ENCODE measurements at regions not wholly inside any gene's neighbourhood (a gene's known extent, or its start where the extent isn't known, plus 50 kb on each side); places are given as distances from the start of the nearest gene placed in this dataset.
"Not testable (repeated sequence)": the region's sequence is repeated elsewhere in the genome, so short reads cannot be mapped to it uniquely, and the experiment has no call there.

DNA sequence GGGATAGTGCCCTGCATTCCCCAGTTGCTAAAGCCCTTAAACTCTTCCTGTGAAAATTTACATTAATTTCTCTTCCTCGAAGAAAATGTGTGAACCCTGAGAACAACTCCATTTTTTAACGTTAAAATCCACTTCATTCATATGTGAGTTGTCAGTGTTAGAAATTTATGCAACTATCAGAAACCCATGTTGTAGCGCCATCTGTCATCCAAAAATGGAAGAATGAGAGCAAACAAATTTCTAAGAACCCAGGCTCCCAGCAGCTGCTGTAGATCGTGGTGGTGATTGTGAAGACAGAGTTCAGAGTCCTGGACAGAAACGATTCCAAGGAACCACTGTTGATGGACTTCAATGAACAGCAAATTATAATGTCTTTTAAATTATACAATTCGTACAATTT, 179.7 kb upstream of the NDN start:
- H3K4me2 ChIP-seq (ENCODE audit: low read length), result no peak overlapping the region

GRCh38 chr15:23869396-23869795, 182.3 kb upstream of the NDN start:
- Histone ChIP-seq H3K36me3 (ENCODE audit: insufficient read depth, low read length) (no peaks in the 10 kb centered on the region), H2AFZ (ENCODE audit: low read depth, low read length) (no peak overlapping the region), H4K20me1 (ENCODE audit: insufficient read depth) (no peaks in the 10 kb centered on the region), H3K27me3 (ENCODE audit: insufficient read depth, low read depth, low read length) (no peaks in the 10 kb centered on the region), H3K4me3 (ENCODE audit: low read length) (peak overlapping the region; percentile 58), H3K9me3 (ENCODE audit: low read length) (no peaks in the 10 kb centered on the region), H3K9ac (ENCODE audit: low read length) (peak overlapping the region; percentile 33), H3K27ac (ENCODE audit: low read length) (no peak overlapping the region), H3K79me2 (replicated peaks; ENCODE audit: insufficient read depth, low read length) (no peaks in the 10 kb centered on the region), H3K4me2 (ENCODE audit: low read length) (peak overlapping the region; percentile 42), H3F3A (ENCODE audit: insufficient read depth, low read length, poor library complexity, severe bottlenecking) (no peaks in the 10 kb centered on the region), H3K9me2 (ENCODE audit: insufficient read depth, low read length) (no peaks in the 10 kb centered on the region)
- TF ChIP-seq TAF1 (IDR thresholded peaks at IDR 0.05; ENCODE audit: low read depth) (no peak), MXI1 (conservative IDR thresholded peaks at IDR 0.05; ENCODE audit: poor library complexity, severe bottlenecking) (peak; percentile 23), SMC3 (conservative IDR thresholded peaks at IDR 0.05; ENCODE audit: poor library complexity) (no peak)

More for the DNA sequence above, 179.7 kb upstream of the NDN start:
- Histone ChIP-seq H3K79me2 (replicated peaks; ENCODE audit: insufficient read depth, low read length) (no peaks in the 10 kb centered on the region), H3K9ac (ENCODE audit: low read length) (no peak overlapping the region), H3K9me2 (ENCODE audit: insufficient read depth, low read length) (no peaks in the 10 kb centered on the region), H3K27me3 (ENCODE audit: insufficient read depth, low read depth, low read length) (no peaks in the 10 kb centered on the region), H3F3A (ENCODE audit: insufficient read depth, low read length, poor library complexity, severe bottlenecking) (no peaks in the 10 kb centered on the region), H4K20me1 (ENCODE audit: insufficient read depth) (no peaks in the 10 kb centered on the region), H2AFZ (ENCODE audit: low read depth, low read length) (no peak overlapping the region), H3K4me3 (ENCODE audit: low read length) (no peak overlapping the region), H3K27ac (ENCODE audit: low read length) (no peak overlapping the region), H3K36me3 (ENCODE audit: insufficient read depth, low read length) (no peaks in the 10 kb centered on the region), H3K9me3 (ENCODE audit: low read length) (no peaks in the 10 kb centered on the region)
- peak; percentile 85 for TF ChIP-seq SMC3 (conservative IDR thresholded peaks at IDR 0.05; ENCODE audit: poor library complexity)
- TF ChIP-seq MXI1 (conservative IDR thresholded peaks at IDR 0.05; ENCODE audit: poor library complexity, severe bottlenecking), result no peak
- peak; percentile 77 for TF ChIP-seq RAD21 (conservative IDR thresholded peaks at IDR 0.05)
- TF ChIP-seq TAF1 (IDR thresholded peaks at IDR 0.05; ENCODE audit: low read depth), result no peak
- TF ChIP-seq CTCF (IDR thresholded peaks at IDR 0.05; ENCODE audit: poor library complexity, severe bottlenecking), result peak; percentile 70

- not testable (repeated sequence) for H3K9me2 ChIP-seq (ENCODE audit: insufficient read depth, low read length); H3F3A ChIP-seq (ENCODE audit: insufficient read depth, low read length, poor library complexity, severe bottlenecking); H3K79me2 ChIP-seq (replicated peaks; ENCODE audit: insufficient read depth, low read length); H3K4me2 ChIP-seq (ENCODE audit: low read length); H3K36me3 ChIP-seq (ENCODE audit: insufficient read depth, low read length); H4K20me1 ChIP-seq (ENCODE audit: insufficient read depth); H3K9me3 ChIP-seq (ENCODE audit: low read length); H3K27ac ChIP-seq (ENCODE audit: low read length); H2AFZ ChIP-seq (ENCODE audit: low read depth, low read length); H3K27me3 ChIP-seq (ENCODE audit: insufficient read depth, low read depth, low read length); H3K9ac ChIP-seq (ENCODE audit: low read length); H3K4me3 ChIP-seq (ENCODE audit: low read length)
Measured at GRCh38 chr15:23873613-23874012, 186.5 kb upstream of the NDN start.

DNA sequence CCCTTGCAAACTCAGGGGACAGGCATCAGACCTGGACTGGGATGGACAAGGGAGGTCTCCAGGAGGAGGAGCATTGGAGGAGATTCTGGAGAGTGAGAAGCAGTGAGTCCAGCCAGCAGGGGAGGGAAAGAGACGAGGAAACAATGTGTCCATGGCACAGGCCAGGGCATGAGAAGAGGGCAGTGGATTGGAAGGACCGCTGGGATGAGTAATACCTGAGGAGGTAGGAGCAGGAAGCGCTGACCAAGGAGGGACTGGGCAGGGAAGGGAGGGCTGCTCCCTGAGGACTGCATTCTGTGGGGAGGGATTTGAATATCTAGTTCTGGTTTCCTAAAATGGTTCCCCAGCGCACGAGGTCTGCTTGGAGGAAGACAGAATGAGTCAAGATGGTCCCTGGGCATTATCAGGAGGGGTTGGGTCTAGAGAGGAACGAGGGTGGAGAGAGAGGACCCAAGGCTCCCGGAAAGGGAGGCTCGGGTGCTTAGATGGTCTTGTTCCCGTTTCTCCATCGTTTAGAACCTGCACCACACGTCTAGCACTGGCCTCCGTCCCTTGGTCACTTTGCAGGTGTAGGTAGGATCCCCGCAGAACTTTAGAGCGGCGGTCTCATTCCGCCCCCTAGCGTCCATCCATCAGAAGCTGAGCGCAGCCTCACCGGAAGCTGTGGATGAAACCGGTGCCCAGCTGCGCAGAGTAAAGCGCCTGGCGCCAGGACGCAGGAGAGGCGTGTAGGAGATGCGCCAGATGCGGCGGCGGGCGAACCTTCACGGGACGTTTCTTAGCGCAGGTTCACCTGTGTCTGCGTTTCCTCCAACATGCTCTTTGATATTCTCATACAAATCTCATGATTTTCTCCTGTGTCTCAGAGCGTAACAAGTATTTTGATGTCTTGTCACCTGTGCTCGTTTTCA, 190.7 kb upstream of the NDN start:
- peak overlapping the region; percentile 62 for H3K4me3 ChIP-seq (ENCODE audit: low read length)
- no peaks in the 10 kb centered on the region for H4K20me1 ChIP-seq (ENCODE audit: insufficient read depth)
- H3K27me3 ChIP-seq (ENCODE audit: insufficient read depth, low read depth, low read length), result no peaks in the 10 kb centered on the region
- H3K9me3 ChIP-seq (ENCODE audit: low read length), result no peaks in the 10 kb centered on the region
- H3K9ac ChIP-seq (ENCODE audit: low read length), result no peak overlapping the region
- no peak overlapping the region for H3K4me2 ChIP-seq (ENCODE audit: low read length)
- no peaks in the 10 kb centered on the region for H3K36me3 ChIP-seq (ENCODE audit: insufficient read depth, low read length)
- H2AFZ ChIP-seq (ENCODE audit: low read depth, low read length), result no peak overlapping the region
- H3F3A ChIP-seq (ENCODE audit: insufficient read depth, low read length, poor library complexity, severe bottlenecking), result no peaks in the 10 kb centered on the region
- H3K9me2 ChIP-seq (ENCODE audit: insufficient read depth, low read length), result no peaks in the 10 kb centered on the region
- H3K79me2 ChIP-seq (replicated peaks; ENCODE audit: insufficient read depth, low read length), result no peaks in the 10 kb centered on the region
- no peak overlapping the region for H3K27ac ChIP-seq (ENCODE audit: low read length)
- TF ChIP-seq MXI1 (conservative IDR thresholded peaks at IDR 0.05; ENCODE audit: poor library complexity, severe bottlenecking) (no peak), CTCF (IDR thresholded peaks at IDR 0.05; ENCODE audit: poor library complexity, severe bottlenecking) (peak; percentile 87), EZH2 (IDR thresholded peaks at IDR 0.05; ENCODE audit: borderline replicate concordance, insufficient read depth, low read length, poor library complexity, severe bottlenecking) (no peak), POLR2AphosphoS5 (IDR thresholded peaks at IDR 0.05) (no peak), EP300 (conservative IDR thresholded peaks at IDR 0.05; ENCODE audit: poor library complexity, severe bottlenecking) (no peak), RAD21 (conservative IDR thresholded peaks at IDR 0.05) (peak; percentile 90)
- TF ChIP-seq, protein P1, sequence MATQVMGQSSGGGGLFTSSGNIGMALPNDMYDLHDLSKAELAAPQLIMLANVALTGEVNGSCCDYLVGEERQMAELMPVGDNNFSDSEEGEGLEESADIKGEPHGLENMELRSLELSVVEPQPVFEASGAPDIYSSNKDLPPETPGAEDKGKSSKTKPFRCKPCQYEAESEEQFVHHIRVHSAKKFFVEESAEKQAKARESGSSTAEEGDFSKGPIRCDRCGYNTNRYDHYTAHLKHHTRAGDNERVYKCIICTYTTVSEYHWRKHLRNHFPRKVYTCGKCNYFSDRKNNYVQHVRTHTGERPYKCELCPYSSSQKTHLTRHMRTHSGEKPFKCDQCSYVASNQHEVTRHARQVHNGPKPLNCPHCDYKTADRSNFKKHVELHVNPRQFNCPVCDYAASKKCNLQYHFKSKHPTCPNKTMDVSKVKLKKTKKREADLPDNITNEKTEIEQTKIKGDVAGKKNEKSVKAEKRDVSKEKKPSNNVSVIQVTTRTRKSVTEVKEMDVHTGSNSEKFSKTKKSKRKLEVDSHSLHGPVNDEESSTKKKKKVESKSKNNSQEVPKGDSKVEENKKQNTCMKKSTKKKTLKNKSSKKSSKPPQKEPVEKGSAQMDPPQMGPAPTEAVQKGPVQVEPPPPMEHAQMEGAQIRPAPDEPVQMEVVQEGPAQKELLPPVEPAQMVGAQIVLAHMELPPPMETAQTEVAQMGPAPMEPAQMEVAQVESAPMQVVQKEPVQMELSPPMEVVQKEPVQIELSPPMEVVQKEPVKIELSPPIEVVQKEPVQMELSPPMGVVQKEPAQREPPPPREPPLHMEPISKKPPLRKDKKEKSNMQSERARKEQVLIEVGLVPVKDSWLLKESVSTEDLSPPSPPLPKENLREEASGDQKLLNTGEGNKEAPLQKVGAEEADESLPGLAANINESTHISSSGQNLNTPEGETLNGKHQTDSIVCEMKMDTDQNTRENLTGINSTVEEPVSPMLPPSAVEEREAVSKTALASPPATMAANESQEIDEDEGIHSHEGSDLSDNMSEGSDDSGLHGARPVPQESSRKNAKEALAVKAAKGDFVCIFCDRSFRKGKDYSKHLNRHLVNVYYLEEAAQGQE (IDR thresholded peaks at IDR 0.05; ENCODE audit: borderline replicate concordance), result no peak

Measured in neural cell (in vitro differentiated cells).